ENCODE measurements at regions not wholly inside any gene's neighbourhood (a gene's known extent, or its start where the extent isn't known, plus 50 kb on each side); places are given as distances from the start of the nearest gene placed in this dataset.

GRCh38 chr2:57146951-57147350 lies 899.7 kb upstream of the VRK2 start:
- H3K27me3 ChIP-seq, result no peaks in the 10 kb centered on the region
- DNase-seq (ENCODE audit: low spot score in 2 of 2), result no peak
- no peaks in the 10 kb centered on the region for H3K4me1 ChIP-seq
- no peak for TF ChIP-seq CTCF (IDR thresholded peaks at IDR 0.05)
- H3K9me3 ChIP-seq, result no peaks in the 10 kb centered on the region
- no peak overlapping the region for H3K27ac ChIP-seq
- intact Hi-C loops (cut with DNase I), result no loop called here
- H3K4me3 ChIP-seq, result no peak overlapping the region
- no peaks in the 10 kb centered on the region for H3K36me3 ChIP-seq

- Histone ChIP-seq H3K4me1 (no peaks in the 10 kb centered on the region), H3K27me3 (no peaks in the 10 kb centered on the region), H3K9me3 (no peaks in the 10 kb centered on the region), H3K4me3 (no peak overlapping the region), H3K36me3 (no peaks in the 10 kb centered on the region), H3K27ac (no peak overlapping the region)
- intact Hi-C loops (cut with DNase I), result no loop called here
- DNase-seq (ENCODE audit: low spot score in 2 of 2), result no peak
- TF ChIP-seq CTCF (IDR thresholded peaks at IDR 0.05), result no peak
Measured at GRCh38 chr2:57156231-57156924, 890.2 kb upstream of the VRK2 start.

GRCh38 chr2:57160976-57161375 lies 885.6 kb upstream of the VRK2 start:
- no peaks in the 10 kb centered on the region for H3K4me1 ChIP-seq
- no peak for DNase-seq (ENCODE audit: low spot score in 2 of 2)
- H3K36me3 ChIP-seq, result no peaks in the 10 kb centered on the region
- H3K27me3 ChIP-seq, result no peaks in the 10 kb centered on the region
- intact Hi-C loops (cut with DNase I), result no loop called here
- no peak overlapping the region for H3K27ac ChIP-seq
- no peak for TF ChIP-seq CTCF (IDR thresholded peaks at IDR 0.05)
- H3K4me3 ChIP-seq, result no peak overlapping the region
- no peaks in the 10 kb centered on the region for H3K9me3 ChIP-seq

GRCh38 chr2:57177176-57177575 lies 869.4 kb upstream of the VRK2 start:
- H3K27ac ChIP-seq, result no peak overlapping the region
- H3K36me3 ChIP-seq, result no peaks in the 10 kb centered on the region
- no peaks in the 10 kb centered on the region for H3K4me1 ChIP-seq
- H3K9me3 ChIP-seq, result no peaks in the 10 kb centered on the region
- H3K27me3 ChIP-seq, result no peaks in the 10 kb centered on the region
- TF ChIP-seq CTCF (IDR thresholded peaks at IDR 0.05), result no peak
- intact Hi-C loops (cut with DNase I), result no loop called here
- DNase-seq (ENCODE audit: low spot score in 2 of 2), result no peak
- no peak overlapping the region for H3K4me3 ChIP-seq

GRCh38 chr2:57180042-57180567 lies 866.5 kb upstream of the VRK2 start:
- intact Hi-C loops (cut with DNase I), result no loop called here
- H3K4me3 ChIP-seq, result no peak overlapping the region
- DNase-seq (ENCODE audit: low spot score in 2 of 2), result no peak
- no peak overlapping the region for H3K27ac ChIP-seq
- no peak for TF ChIP-seq CTCF (IDR thresholded peaks at IDR 0.05)
- H3K9me3 ChIP-seq, result no peaks in the 10 kb centered on the region
- no peaks in the 10 kb centered on the region for H3K27me3 ChIP-seq
- no peaks in the 10 kb centered on the region for H3K4me1 ChIP-seq
- H3K36me3 ChIP-seq, result no peaks in the 10 kb centered on the region
